ENCODE measurements at regions not wholly inside any gene's neighbourhood (a gene's known extent, or its start where the extent isn't known, plus 50 kb on each side); places are given as distances from the start of the nearest gene placed in this dataset.

DNA sequence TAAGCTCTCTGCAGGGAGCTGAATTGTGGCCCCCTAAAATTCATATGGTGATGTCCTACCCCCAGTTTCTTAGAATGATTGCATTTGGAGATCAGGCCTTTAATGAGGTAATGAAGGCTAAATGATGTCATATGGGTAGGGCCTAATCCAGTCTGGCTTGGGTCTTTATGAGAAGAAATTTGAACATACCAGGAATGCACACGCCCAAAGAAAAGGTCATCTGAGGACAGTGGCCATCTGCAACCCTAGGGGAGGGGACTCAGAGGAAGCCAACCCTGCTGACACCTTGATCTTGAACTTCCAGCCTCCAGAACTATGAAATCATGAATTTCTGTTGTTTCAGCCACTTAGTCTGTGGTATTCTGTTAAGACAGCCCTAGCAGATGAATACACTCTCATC lies 426.7 kb downstream of the EPHA4 start:
- Mint-ChIP-seq H3K27me3 (ENCODE audit: low read depth) (no peaks in the 10 kb centered on the region), H3K27ac (ENCODE audit: unreplicated experiment) (no peak overlapping the region), H3K4me1 (no peaks in the 10 kb centered on the region), H3K36me3 (ENCODE audit: low read depth) (no peaks in the 10 kb centered on the region), H3K4me3 (no peak overlapping the region), H3K9me3 (no peaks in the 10 kb centered on the region)
- DNase-seq (ENCODE audit: low read depth, low spot score): no peak
- no peak for TF ChIP-seq CTCF (conservative IDR thresholded peaks at IDR 0.05)

DNA sequence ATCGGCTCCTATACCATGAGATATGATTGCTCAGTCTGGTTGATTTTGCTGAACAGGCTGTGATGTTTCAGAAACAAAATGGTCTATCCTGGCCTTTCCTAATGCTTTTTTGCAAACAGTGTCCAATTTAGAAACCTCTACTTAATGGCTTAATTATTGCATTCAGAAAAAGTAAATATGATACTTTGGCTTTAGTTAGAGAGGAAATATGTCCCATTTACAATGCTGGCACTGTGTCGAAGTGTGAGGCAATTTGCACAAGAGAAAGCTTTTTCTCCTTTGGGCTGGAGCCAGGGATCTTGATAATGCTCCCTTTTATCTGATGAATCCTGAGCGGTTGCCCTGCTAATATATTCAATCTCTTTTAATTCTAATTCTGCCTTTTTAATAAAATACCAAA lies 418.9 kb downstream of the EPHA4 start:
- H3K27me3 Mint-ChIP-seq (ENCODE audit: low read depth): no peaks in the 10 kb centered on the region
- H3K4me1 Mint-ChIP-seq: peaks cover 17% of the 10 kb centered on the region
- no peak for TF ChIP-seq CTCF (conservative IDR thresholded peaks at IDR 0.05)
- H3K9me3 Mint-ChIP-seq: no peaks in the 10 kb centered on the region
- H3K36me3 Mint-ChIP-seq (ENCODE audit: low read depth): no peaks in the 10 kb centered on the region
- DNase-seq (ENCODE audit: low read depth, low spot score): no peak
- H3K4me3 Mint-ChIP-seq: no peak overlapping the region
- no peak overlapping the region for H3K27ac Mint-ChIP-seq (ENCODE audit: unreplicated experiment)

- no peak for DNase-seq (ENCODE audit: low read depth, low spot score)
- H3K27me3 Mint-ChIP-seq (ENCODE audit: low read depth): no peaks in the 10 kb centered on the region
- no peaks in the 10 kb centered on the region for H3K9me3 Mint-ChIP-seq
- TF ChIP-seq CTCF (conservative IDR thresholded peaks at IDR 0.05): no peak
- peaks cover 17% of the 10 kb centered on the region for H3K4me1 Mint-ChIP-seq
- no peak overlapping the region for H3K4me3 Mint-ChIP-seq
- no peaks in the 10 kb centered on the region for H3K36me3 Mint-ChIP-seq (ENCODE audit: low read depth)
- H3K27ac Mint-ChIP-seq (ENCODE audit: unreplicated experiment): no peak overlapping the region
Measured at GRCh38 chr2:221154176-221154575, 417.9 kb downstream of the EPHA4 start.

GRCh38 chr2:221156062-221156734 lies 415.9 kb downstream of the EPHA4 start:
- Mint-ChIP-seq H3K9me3 (no peaks in the 10 kb centered on the region), H3K36me3 (ENCODE audit: low read depth) (no peaks in the 10 kb centered on the region), H3K4me1 (peaks cover 17% of the 10 kb centered on the region), H3K27me3 (ENCODE audit: low read depth) (no peaks in the 10 kb centered on the region), H3K27ac (ENCODE audit: unreplicated experiment) (no peak overlapping the region), H3K4me3 (no peak overlapping the region)
- no peak for TF ChIP-seq CTCF (conservative IDR thresholded peaks at IDR 0.05)
- no peak for DNase-seq (ENCODE audit: low read depth, low spot score)

- Mint-ChIP-seq H3K4me3 (no peak overlapping the region), H3K4me1 (peaks cover 13% of the 10 kb centered on the region)
- TF ChIP-seq CTCF (conservative IDR thresholded peaks at IDR 0.05): no peak
Measured at GRCh38 chr2:221161186-221161585, 410.9 kb downstream of the EPHA4 start.

More at GRCh38 chr2:221161186-221161585, 410.9 kb downstream of the EPHA4 start:
- no peak overlapping the region for H3K27ac Mint-ChIP-seq (ENCODE audit: unreplicated experiment)
- no peaks in the 10 kb centered on the region for H3K9me3 Mint-ChIP-seq
- no peak for DNase-seq (ENCODE audit: low read depth, low spot score)
- H3K36me3 Mint-ChIP-seq (ENCODE audit: low read depth): no peaks in the 10 kb centered on the region
- no peaks in the 10 kb centered on the region for H3K27me3 Mint-ChIP-seq (ENCODE audit: low read depth)
